Adrenal gland (tissue), 9 donors: ENCODE measurements at regions not wholly inside any gene's neighbourhood (a gene's known extent, or its start where the extent isn't known, plus 50 kb on each side); places are given as distances from the start of the nearest gene placed in this dataset.

Experiments
- DNase-seq, 7 donors: peaks; one replicate each; pipeline ENCODE4 v3.0.0-alpha.2; 2019 to 2020
- H3K27ac ChIP-seq, 5 donors: fragments of 200-600 bp; sonication (generic) in 4 of 5; 1 replicate in 3 of 5; 2 replicates in 2 of 5; pipeline versions ENCODE4 v1.5.1 to v1.8.0; 2016 to 2020; ENCODE audit warnings: mild to moderate bottlenecking in 1 of 5
- H3K27me3 ChIP-seq: fragments of 200-600 bp; 2 replicates; pipeline ENCODE4 v1.8.0; 2021
- H3K36me3 ChIP-seq, 2 donors: fragments of 200-600 bp; replicated peaks in 1 of 2; 1 replicate in 1 of 2; 2 replicates in 1 of 2; pipeline versions ENCODE4 v1.5.1 to v1.8.0; 2018 to 2022
- H3K4me1 ChIP-seq, 2 donors: fragments of 200-600 bp; replicated peaks in 1 of 2; 1 replicate in 1 of 2; 2 replicates in 1 of 2; pipeline versions ENCODE4 v1.5.1 to v1.8.0; 2018 to 2021
- H3K4me3 ChIP-seq, 4 donors: fragments of 200-600 bp; sonication (generic) in 3 of 4; one replicate each; pipeline ENCODE4 v1.5.1; 2016 to 2018
- H3K9me3 ChIP-seq, 3 donors: fragments of 200-600 bp; sonication (generic) in 1 of 3; replicated peaks in 1 of 3; 1 replicate in 2 of 3; 2 replicates in 1 of 3; pipeline versions ENCODE4 v1.5.1 to v1.8.0; 2016 to 2021
- POLR2A ChIP-seq, 2 donors: fragments of 450-650 bp; IDR thresholded peaks; one replicate each; pipeline ENCODE4 v1.6.1; 2017; ENCODE audit warnings: antibody characterized with exemption in 2 of 2, mild to moderate bottlenecking in 2 of 2, moderate library complexity in 1 of 2
- WGBS, 4 donors: extraction: QIAGEN DNeasy Blood & Tissue Kit in 2 of 4; methylation state at CpG; one replicate each; pipeline versions ENCODE4 v1.1.5 to v1.1.7; 2013 to 2017; 5-methylcytosine and 5-hydroxymethylcytosine counted together
- intact Hi-C, 2 donors: fragments of 100-400 bp; cut with DNase I; formaldehyde crosslinking; loops; one replicate each; pipeline versions ENCODE4 v1.14.1 to v1.15.0; 2022 to 2023
- TF ChIP-seq, protein P1 (sequence below), 6 experiments: fragments of 450-650 bp in 4 of 6; fragments of 200-600 bp in 2 of 6; sonication (generic) in 1 of 6; IDR thresholded peaks; 1 replicate in 5 of 6; 2 replicates in 1 of 6; pipeline versions ENCODE4 v1.5.1 to v1.8.0; 2016 to 2021; ENCODE audit warnings: antibody characterized with exemption in 6 of 6, mild to moderate bottlenecking in 2 of 6, moderate library complexity in 1 of 6
- donor health status: healthy with polysubstance abuse.
- donor health status: Bipolar disorder and iron deficiency.
- donor health status: DM: yes; HTN: yes; CAD: no.
- donor health status: DM: no; HTN: no; CAD: no.
- donor health status: DM: no; HTN: no; CAD: no.

DNA sequence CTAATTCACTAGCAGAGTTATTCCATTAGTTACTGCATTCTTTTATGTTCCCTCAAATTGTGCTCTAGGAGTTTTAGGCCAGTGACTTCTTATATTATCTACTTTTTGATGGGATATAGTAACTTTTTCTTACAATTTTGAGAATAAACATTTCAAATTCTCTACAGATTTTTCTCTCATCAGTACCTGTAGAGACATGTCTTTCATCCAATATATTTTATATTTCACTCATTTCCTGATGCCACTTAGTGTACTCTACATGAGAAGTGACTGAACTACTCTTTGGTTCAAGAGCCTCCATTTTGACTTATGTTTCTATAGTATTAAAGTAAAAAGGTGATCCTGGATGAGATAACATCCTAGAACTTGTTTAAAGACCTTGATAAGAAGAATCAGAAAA, 108.5 kb downstream of the ELOVL4 start:
- no peak for DNase-seq
- H3K4me3 ChIP-seq = no peak overlapping the region
- no peaks in the 10 kb centered on the region for H3K36me3 ChIP-seq
- H3K9me3 ChIP-seq = no peaks in the 10 kb centered on the region
- intact Hi-C loops = no loop called here
- no peak overlapping the region for H3K27ac ChIP-seq
- TF ChIP-seq POLR2A (IDR thresholded peaks at IDR 0.05) = no peak
- TF ChIP-seq, protein P1, sequence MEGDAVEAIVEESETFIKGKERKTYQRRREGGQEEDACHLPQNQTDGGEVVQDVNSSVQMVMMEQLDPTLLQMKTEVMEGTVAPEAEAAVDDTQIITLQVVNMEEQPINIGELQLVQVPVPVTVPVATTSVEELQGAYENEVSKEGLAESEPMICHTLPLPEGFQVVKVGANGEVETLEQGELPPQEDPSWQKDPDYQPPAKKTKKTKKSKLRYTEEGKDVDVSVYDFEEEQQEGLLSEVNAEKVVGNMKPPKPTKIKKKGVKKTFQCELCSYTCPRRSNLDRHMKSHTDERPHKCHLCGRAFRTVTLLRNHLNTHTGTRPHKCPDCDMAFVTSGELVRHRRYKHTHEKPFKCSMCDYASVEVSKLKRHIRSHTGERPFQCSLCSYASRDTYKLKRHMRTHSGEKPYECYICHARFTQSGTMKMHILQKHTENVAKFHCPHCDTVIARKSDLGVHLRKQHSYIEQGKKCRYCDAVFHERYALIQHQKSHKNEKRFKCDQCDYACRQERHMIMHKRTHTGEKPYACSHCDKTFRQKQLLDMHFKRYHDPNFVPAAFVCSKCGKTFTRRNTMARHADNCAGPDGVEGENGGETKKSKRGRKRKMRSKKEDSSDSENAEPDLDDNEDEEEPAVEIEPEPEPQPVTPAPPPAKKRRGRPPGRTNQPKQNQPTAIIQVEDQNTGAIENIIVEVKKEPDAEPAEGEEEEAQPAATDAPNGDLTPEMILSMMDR (IDR thresholded peaks at IDR 0.05) = no peak
- H3K4me1 ChIP-seq = no peaks in the 10 kb centered on the region
- no peaks in the 10 kb centered on the region for H3K27me3 ChIP-seq

DNA sequence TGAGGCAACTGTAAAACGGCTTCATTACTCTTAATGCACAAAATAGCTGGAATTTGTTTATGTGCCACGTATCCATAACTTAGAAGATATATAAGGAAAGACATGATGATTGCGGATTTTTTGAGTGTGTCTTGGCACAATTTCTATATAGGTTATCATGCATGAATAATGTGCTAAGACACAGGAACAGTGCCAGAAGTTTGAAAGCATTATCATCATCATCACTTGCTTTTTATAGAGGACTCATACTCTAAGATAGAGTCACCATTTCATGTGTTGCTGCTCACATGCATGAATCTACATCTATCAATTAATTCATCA, 113.4 kb downstream of the ELOVL4 start:
- H3K4me3 ChIP-seq = no peak overlapping the region
- H3K9me3 ChIP-seq = no peaks in the 10 kb centered on the region
- WGBS, 4 donors = 46 to 61% (median 56%) methylated on average over 3 of the region's 3 CpGs
- no peaks in the 10 kb centered on the region for H3K36me3 ChIP-seq
- TF ChIP-seq, protein P1 (IDR thresholded peaks at IDR 0.05) = no peak
- no peak for TF ChIP-seq POLR2A (IDR thresholded peaks at IDR 0.05)
- H3K27ac ChIP-seq = no peak overlapping the region
- DNase-seq = no peak
- no peaks in the 10 kb centered on the region for H3K4me1 ChIP-seq
- H3K27me3 ChIP-seq = no peaks in the 10 kb centered on the region
- intact Hi-C loops = no loop called here

DNA sequence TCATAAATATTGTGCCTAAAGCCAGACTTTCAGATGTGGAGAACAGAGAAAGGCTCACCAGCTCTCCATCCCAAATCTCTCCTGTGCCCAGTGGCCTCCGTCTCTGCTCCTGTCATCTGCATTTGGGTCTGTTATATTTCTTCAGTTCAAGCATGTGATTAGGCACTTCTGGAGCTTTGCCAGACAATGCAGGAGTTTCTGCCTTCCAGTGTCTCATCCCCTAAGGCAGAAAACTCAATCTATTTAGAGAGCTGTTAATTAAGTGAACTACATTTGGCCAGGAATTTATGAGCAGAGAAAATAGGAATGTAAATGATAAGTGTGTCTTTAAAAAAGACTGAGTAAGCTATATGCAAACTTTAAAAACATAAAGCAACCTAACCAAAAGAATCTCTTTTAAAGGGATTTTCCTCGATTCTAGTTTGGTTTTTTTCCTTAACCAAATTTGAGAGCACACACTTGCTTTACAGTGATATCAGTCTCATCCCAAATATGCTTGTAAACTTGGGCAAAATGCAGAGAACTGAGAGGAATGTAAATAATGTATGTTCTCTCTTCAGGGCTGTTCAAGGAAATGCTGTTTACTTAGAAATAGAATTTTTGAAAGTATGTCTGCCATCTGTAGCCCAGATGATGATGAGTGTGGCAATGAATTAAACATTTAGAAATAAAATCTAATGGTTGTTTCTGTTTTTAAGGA, 113.9 kb downstream of the ELOVL4 start:
- Histone ChIP-seq H3K4me1 (no peaks in the 10 kb centered on the region), H3K9me3 (no peaks in the 10 kb centered on the region), H3K27ac (no peak overlapping the region), H3K27me3 (no peaks in the 10 kb centered on the region), H3K36me3 (no peaks in the 10 kb centered on the region), H3K4me3 (no peak overlapping the region)
- intact Hi-C loops = no loop called here
- DNase-seq = no peak
- TF ChIP-seq, protein P1 (IDR thresholded peaks at IDR 0.05) = no peak
- no peak for TF ChIP-seq POLR2A (IDR thresholded peaks at IDR 0.05)
- WGBS, 4 donors = 28 to 36% (median 33%) methylated on average over 2 of the region's 2 CpGs

DNA sequence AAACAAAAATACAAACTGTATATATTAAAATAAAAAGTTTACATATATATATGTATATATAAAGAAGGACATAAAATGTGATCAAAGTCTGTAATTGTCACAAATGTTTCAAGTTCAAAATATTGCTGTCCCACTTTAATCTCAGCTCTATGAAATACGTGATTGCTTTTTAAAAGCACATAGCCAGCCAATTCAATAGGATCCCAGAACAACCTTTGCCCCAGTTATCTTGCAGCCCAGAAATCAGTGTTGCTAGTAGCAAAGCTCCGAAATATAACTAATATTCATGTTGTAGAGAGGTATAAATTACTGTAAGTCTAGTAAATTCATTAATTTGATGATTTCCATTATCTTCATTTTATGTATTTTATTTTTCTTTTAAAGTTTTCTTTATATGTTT, 114.6 kb downstream of the ELOVL4 start:
- Histone ChIP-seq H3K27me3 (no peaks in the 10 kb centered on the region), H3K27ac (no peak overlapping the region), H3K4me1 (no peaks in the 10 kb centered on the region), H3K9me3 (no peaks in the 10 kb centered on the region), H3K4me3 (no peak overlapping the region), H3K36me3 (no peaks in the 10 kb centered on the region)
- WGBS, 4 donors = 53 to 66% (median 64%) methylated on average over 2 of the region's 2 CpGs
- no peak for DNase-seq
- intact Hi-C loops = no loop called here
- TF ChIP-seq POLR2A (IDR thresholded peaks at IDR 0.05) = no peak
- TF ChIP-seq, protein P1 (IDR thresholded peaks at IDR 0.05) = no peak
